SK-N-MC (cell line): ENCODE measurements at regions not wholly inside any gene's neighbourhood (a gene's known extent, or its start where the extent isn't known, plus 50 kb on each side); places are given as distances from the start of the nearest gene placed in this dataset.

ENCODE experiments used
- EZH2 ChIP-seq: fragments of 200-600 bp; sonication (generic); IDR thresholded peaks from one replicate; pipeline ENCODE4 v1.6.1; 2017; ENCODE audit warnings: antibody characterized with exemption
- POLR2AphosphoS5 ChIP-seq: IDR thresholded peaks from 2 replicates; pipeline ENCODE4 v1.6.1; 2012; ENCODE audit warnings: mild to moderate bottlenecking, low read depth, low read length, borderline replicate concordance

DNA sequence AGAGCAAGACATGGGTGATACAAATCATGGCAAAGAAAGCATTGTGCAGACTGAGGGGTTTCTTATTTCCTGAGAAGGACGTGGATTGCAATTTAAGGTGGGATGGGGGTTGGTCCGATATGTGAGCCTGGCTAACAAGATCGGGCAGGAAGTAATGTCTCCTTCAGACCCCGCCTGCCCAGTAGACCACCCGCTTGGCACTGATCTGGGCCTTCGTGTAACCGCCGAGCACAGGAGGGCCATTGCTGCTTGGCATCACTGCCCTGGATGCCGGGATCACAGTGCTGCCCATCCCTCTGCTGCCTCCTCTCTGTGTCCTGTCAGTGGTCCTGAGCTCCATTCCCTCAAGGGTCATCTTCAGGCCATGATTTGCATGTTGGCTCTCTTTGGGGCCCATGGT is 214.6 kb upstream of the ZNF32 start:
- no peak for TF ChIP-seq POLR2AphosphoS5
- no peak for TF ChIP-seq EZH2
